ENCODE measurements at regions not wholly inside any gene's neighbourhood (a gene's known extent, or its start where the extent isn't known, plus 50 kb on each side); places are given as distances from the start of the nearest gene placed in this dataset.
A peak's percentile ranks its signal among the peaks of the same experiment; 100 is the strongest.
"Not testable (repeated sequence)": the region's sequence is repeated elsewhere in the genome, so short reads cannot be mapped to it uniquely, and the experiment has no call there.

- H3K27ac ChIP-seq; H3K4me3 ChIP-seq; H3K4me1 ChIP-seq; H3K9me3 ChIP-seq; ATAC-seq; DNase-seq; H3K36me3 ChIP-seq (ENCODE audit: insufficient read depth in 1 of 2, low read depth in 1 of 2); intact Hi-C loops (cut with DNase I); H3K27me3 ChIP-seq (ENCODE audit: insufficient read depth in 3 of 3, low read length in 2 of 3): not testable (repeated sequence)
- WGBS, 3 donors: 75 to 80% (median 77%) methylated on average over 6 of the region's 6 CpGs
Observed at GRCh38 chr7:97928844-97929243, 56.6 kb upstream of the ASNS start.

GRCh38 chr7:97927790-97928748, 55.9 kb upstream of the ASNS start:
- H3K27me3 ChIP-seq (ENCODE audit: insufficient read depth in 3 of 3, low read length in 2 of 3); H3K9me3 ChIP-seq; H3K4me1 ChIP-seq; H3K36me3 ChIP-seq (ENCODE audit: insufficient read depth in 1 of 2, low read depth in 1 of 2); intact Hi-C loops (cut with DNase I); H3K27ac ChIP-seq; ATAC-seq: not testable (repeated sequence)
- peak; percentile 76 for TF ChIP-seq CTCF (IDR thresholded peaks at IDR 0.05)
- peak; percentile 51 to 68 for DNase-seq
- peak overlapping the region; percentile 59 for H3K4me3 ChIP-seq
- WGBS, 3 donors: 3 to 4% (median 3%) methylated on average over 44 to 80 of the region's 80 CpGs

Measured in psoas muscle (tissue), 7 donors.